Smooth muscle cell (in vitro differentiated cells): ENCODE measurements at regions not wholly inside any gene's neighbourhood (a gene's known extent, or its start where the extent isn't known, plus 50 kb on each side); places are given as distances from the start of the nearest gene placed in this dataset.
"Not testable (repeated sequence)": the region's sequence is repeated elsewhere in the genome, so short reads cannot be mapped to it uniquely, and the experiment has no call there.

Experiments
- DNase-seq: peaks from one replicate; lab custom pipeline; 2025; ENCODE audit not compliant: unreplicated experiment; lab: John Stamatoyannopoulos, UW
- H2AFZ ChIP-seq: fragments of 200-600 bp; sonication (generic); 2 replicates; pipeline ENCODE4 v1.6.0; 2016; ENCODE audit warnings: antibody characterized with exemption, low read depth, mild to moderate bottlenecking
- H3F3A ChIP-seq: fragments of 200-600 bp; sonication (generic); 2 replicates; pipeline ENCODE4 v1.6.0; 2017; ENCODE audit warnings: antibody characterized with exemption, low read depth
- H3K27ac ChIP-seq: fragments of 200-600 bp; sonication (generic); 2 replicates; pipeline ENCODE4 v1.5.1; 2016; ENCODE audit warnings: low read depth, mild to moderate bottlenecking
- H3K27me3 ChIP-seq: fragments of 200-600 bp; sonication (generic); 2 replicates; pipeline ENCODE4 v1.6.1; 2016; ENCODE audit warnings: low read depth, mild to moderate bottlenecking
- H3K36me3 ChIP-seq: fragments of 200-600 bp; sonication (generic); 2 replicates; pipeline ENCODE4 v1.5.1; 2016; ENCODE audit warnings: low read depth
- H3K4me1 ChIP-seq: fragments of 200-600 bp; sonication (generic); 2 replicates; pipeline ENCODE4 v1.5.1; 2016; ENCODE audit warnings: low read depth
- H3K4me2 ChIP-seq: fragments of 200-600 bp; sonication (generic); 2 replicates; pipeline ENCODE4 v1.6.0; 2016; ENCODE audit warnings: mild to moderate bottlenecking
- H3K4me3 ChIP-seq: fragments of 200-600 bp; sonication (generic); 2 replicates; pipeline ENCODE4 v1.5.1; 2016; ENCODE audit warnings: mild to moderate bottlenecking
- H3K79me2 ChIP-seq: fragments of 200-600 bp; sonication (generic); 2 replicates; pipeline ENCODE4 v1.6.0; 2016; ENCODE audit warnings: low read depth, mild to moderate bottlenecking
- H3K9ac ChIP-seq: fragments of 200-600 bp; sonication (generic); 2 replicates; pipeline ENCODE4 v1.6.0; 2016; ENCODE audit warnings: low read depth
- H3K9me3 ChIP-seq: fragments of 200-600 bp; sonication (generic); replicated peaks from 2 replicates; pipeline ENCODE4 v1.5.1; 2016; ENCODE audit warnings: low read depth
- H4K20me1 ChIP-seq: fragments of 200-600 bp; sonication (generic); 2 replicates; pipeline ENCODE4 v1.6.0; 2016; ENCODE audit warnings: low read depth
- CTCF ChIP-seq: fragments of 200-600 bp; sonication (generic); IDR thresholded peaks from 2 replicates; pipeline ENCODE4 v1.5.1; 2017; ENCODE audit warnings: borderline replicate concordance, mild to moderate bottlenecking, antibody characterized with exemption; ENCODE audit not compliant: insufficient read depth, poor library complexity, severe bottlenecking
- WGBS: methylation state at CpG from one replicate; pipeline ENCODE4 v1.1.7; 2016; ENCODE audit warnings: low lambda C conversion rate; 5-methylcytosine and 5-hydroxymethylcytosine counted together

- Histone ChIP-seq H3K27me3 (no peaks in the 10 kb centered on the region), H3K4me2 (no peak overlapping the region), H3K79me2 (no peaks in the 10 kb centered on the region), H3K9me3 (no peaks in the 10 kb centered on the region), H3K36me3 (no peaks in the 10 kb centered on the region), H3K27ac (no peak overlapping the region), H3K4me1 (no peaks in the 10 kb centered on the region), H3F3A (no peaks in the 10 kb centered on the region), H3K4me3 (no peak overlapping the region), H3K9ac (no peak overlapping the region), H4K20me1 (no peaks in the 10 kb centered on the region), H2AFZ (no peak overlapping the region)
- DNase-seq: no peak
- no peak for TF ChIP-seq CTCF
- WGBS: 83% methylated on average over 3 of the region's 3 CpGs
These were observed 231.5 kb downstream of the PCSK1 start for GRCh38 chr5:96201503-96201902.

DNA sequence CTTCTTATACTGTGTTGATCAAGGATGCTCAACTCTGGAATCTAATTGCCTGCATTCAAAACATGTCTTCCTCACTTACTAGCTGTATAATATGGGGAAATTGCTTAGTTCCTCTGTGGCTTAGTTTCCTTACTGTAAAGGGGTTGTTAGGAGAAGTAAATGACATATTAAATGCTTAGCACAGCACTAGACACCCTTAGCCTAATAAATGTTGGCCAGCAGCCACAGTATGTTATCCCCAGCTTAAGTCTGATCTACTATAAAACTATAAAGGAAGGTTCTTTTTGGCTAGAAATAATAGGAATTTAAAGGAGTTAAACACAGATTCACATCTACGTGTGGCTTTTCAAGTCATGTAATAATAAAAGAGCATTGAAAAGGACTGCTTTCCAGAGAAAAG, 232.4 kb downstream of the PCSK1 start:
- H4K20me1 ChIP-seq: no peaks in the 10 kb centered on the region
- no peak overlapping the region for H3K27ac ChIP-seq
- H3K4me1 ChIP-seq: no peaks in the 10 kb centered on the region
- H2AFZ ChIP-seq: no peak overlapping the region
- no peak for TF ChIP-seq CTCF
- no peaks in the 10 kb centered on the region for H3K79me2 ChIP-seq
- H3K9ac ChIP-seq: no peak overlapping the region
- DNase-seq: no peak
- no peaks in the 10 kb centered on the region for H3K36me3 ChIP-seq
- no peak overlapping the region for H3K4me3 ChIP-seq
- WGBS: 36% methylated on average over 1 of the region's 1 CpG
- no peaks in the 10 kb centered on the region for H3F3A ChIP-seq
- no peak overlapping the region for H3K4me2 ChIP-seq
- H3K9me3 ChIP-seq: no peaks in the 10 kb centered on the region
- H3K27me3 ChIP-seq: no peaks in the 10 kb centered on the region

GRCh38 chr5:96199713-96200183, 233.3 kb downstream of the PCSK1 start:
- TF ChIP-seq CTCF: no peak
- H3K27ac ChIP-seq: no peak overlapping the region
- H3F3A ChIP-seq: no peaks in the 10 kb centered on the region
- H3K79me2 ChIP-seq: no peaks in the 10 kb centered on the region
- no peaks in the 10 kb centered on the region for H3K36me3 ChIP-seq
- no peaks in the 10 kb centered on the region for H4K20me1 ChIP-seq
- H2AFZ ChIP-seq: no peak overlapping the region
- H3K4me2 ChIP-seq: no peak overlapping the region
- H3K9ac ChIP-seq: no peak overlapping the region
- no peaks in the 10 kb centered on the region for H3K9me3 ChIP-seq
- 89% methylated on average over 4 of the region's 4 CpGs for WGBS
- H3K4me1 ChIP-seq: no peaks in the 10 kb centered on the region
- DNase-seq: no peak
- no peak overlapping the region for H3K4me3 ChIP-seq
- H3K27me3 ChIP-seq: no peaks in the 10 kb centered on the region

DNA sequence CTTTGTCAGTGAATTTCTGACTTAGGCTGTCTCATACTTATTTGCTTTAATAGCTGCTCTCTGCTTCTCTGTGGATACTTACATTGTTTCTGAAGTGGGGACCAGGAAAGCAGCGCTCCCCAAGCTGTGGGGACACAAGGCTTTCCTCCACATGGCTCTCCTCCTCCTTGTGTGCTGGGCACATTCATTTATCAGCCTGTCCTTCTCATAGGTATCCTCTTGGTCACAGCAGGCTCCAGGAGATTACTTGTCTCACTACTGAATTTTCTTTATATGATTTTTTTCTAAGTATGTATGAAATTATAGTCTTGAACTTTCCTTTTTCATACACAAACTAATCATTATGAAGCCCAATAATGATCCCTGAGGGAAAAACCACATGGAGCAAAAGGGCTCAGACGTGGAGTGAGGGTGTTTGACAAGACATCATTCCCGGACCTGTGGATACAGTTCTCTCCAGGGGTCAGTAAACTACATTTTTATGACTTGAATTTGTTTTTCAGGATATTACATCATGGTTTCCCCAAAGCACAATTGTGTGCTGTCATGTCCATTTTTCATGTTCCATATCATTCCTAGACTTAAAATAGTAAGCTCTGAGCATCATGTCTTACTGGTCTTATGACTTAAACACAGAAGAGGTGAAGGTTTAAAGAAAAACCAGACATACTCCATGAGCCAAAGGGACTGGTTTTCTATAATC, 234.5 kb downstream of the PCSK1 start:
- Histone ChIP-seq H3F3A (no peaks in the 10 kb centered on the region), H3K9ac (no peak overlapping the region), H3K79me2 (no peaks in the 10 kb centered on the region), H3K4me2 (no peak overlapping the region), H4K20me1 (no peaks in the 10 kb centered on the region), H2AFZ (no peak overlapping the region), H3K4me3 (no peak overlapping the region), H3K27me3 (no peaks in the 10 kb centered on the region), H3K4me1 (no peaks in the 10 kb centered on the region), H3K9me3 (no peaks in the 10 kb centered on the region), H3K27ac (no peak overlapping the region), H3K36me3 (no peaks in the 10 kb centered on the region)
- DNase-seq: no peak
- TF ChIP-seq CTCF: no peak
- 83% methylated on average over 3 of the region's 3 CpGs for WGBS

DNA sequence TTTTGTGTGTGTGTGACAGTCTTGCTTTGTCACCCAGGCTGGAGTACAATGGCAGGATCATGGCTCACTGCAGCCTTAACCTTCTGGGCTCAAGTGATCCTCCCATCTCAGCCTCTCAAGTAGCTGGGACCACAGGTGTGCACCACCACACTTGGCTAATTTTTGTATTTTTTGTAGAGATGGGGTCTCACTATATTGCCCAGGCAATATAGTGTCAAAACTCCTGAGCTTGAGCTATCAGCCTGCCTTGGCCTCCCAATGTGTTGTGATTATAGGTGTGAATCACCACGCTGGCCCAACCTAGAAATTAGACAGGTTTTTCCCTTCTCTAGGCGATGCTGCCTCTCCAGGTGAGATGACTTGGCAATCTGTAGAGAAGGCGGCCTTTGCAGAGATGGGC, 235.3 kb downstream of the PCSK1 start:
- not testable (repeated sequence) for H3K4me3 ChIP-seq, DNase-seq, H3K27ac ChIP-seq

More for the DNA sequence above, 235.3 kb downstream of the PCSK1 start:
- H3K9ac ChIP-seq, H3K79me2 ChIP-seq, H3K36me3 ChIP-seq, H3K27me3 ChIP-seq, H2AFZ ChIP-seq, H3K4me1 ChIP-seq, H3F3A ChIP-seq, H3K9me3 ChIP-seq, H3K4me2 ChIP-seq, H4K20me1 ChIP-seq: not testable (repeated sequence)
- 80% methylated on average over 3 of the region's 3 CpGs for WGBS
